ENCODE measurements at regions not wholly inside any gene's neighbourhood (a gene's known extent, or its start where the extent isn't known, plus 50 kb on each side); places are given as distances from the start of the nearest gene placed in this dataset.

DNA sequence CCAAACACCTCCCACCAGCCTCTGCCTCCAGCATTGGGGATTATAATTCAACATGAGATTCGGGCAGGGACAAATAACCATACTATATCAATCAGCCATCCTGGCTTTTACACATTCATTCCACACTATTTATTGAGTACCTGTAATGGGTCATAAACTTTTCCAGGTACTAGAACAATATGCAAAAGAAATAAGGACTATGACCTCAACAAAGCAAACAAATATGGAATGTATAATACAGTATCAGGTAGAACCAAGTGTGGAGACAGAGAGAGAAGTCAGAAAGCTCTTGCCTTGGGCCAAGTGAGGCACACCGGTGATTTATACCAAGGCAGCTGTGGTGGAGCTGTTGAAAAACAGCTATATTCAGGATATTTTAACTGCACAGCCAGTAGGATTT is 116.3 kb downstream of the TSPAN8 start:
- H3K9me3 Mint-ChIP-seq: peaks cover 0 to 3% of the 10 kb centered on the region in 2 experiments; a peak in 2 of 5 replicates
- no peaks in the 10 kb centered on the region for H3K79me2 ChIP-seq (ENCODE audit: insufficient read depth, low read length)
- H4K20me1 ChIP-seq (ENCODE audit: control insufficient read depth, insufficient read depth, insufficient read length): no peaks in the 10 kb centered on the region
- WGBS (ENCODE audit: extremely low coverage, insufficient read length, low lambda C conversion rate): no CpG with 5 or more reads among the region's 2 CpGs
- H3K27ac Mint-ChIP-seq: no peak overlapping the region; a peak in 1 of 7 replicates
- no peak overlapping the region for H2AFZ ChIP-seq (ENCODE audit: low read length)
- peaks cover 0 to 4% (median 0%) of the 10 kb centered on the region in 3 experiments; a peak in 1 of 7 replicates for H3K36me3 Mint-ChIP-seq (ENCODE audit: insufficient read depth in 1 of 3, low read depth in 3 of 3)
- H2BK15ac ChIP-seq (ENCODE audit: low read depth, low read length): no peak overlapping the region
- H3K4me1 ChIP-seq (ENCODE audit: insufficient read depth, low read length): no peaks in the 10 kb centered on the region; the same call in 1 of the 2 replicates
- H2BK20ac ChIP-seq (ENCODE audit: low read depth, low read length, poor library complexity, severe bottlenecking): no peak overlapping the region
- H3T11ph ChIP-seq (ENCODE audit: low read length): no peak overlapping the region
- H3K79me1 ChIP-seq (ENCODE audit: insufficient read depth, low read depth, low read length, poor library complexity, severe bottlenecking): no peaks in the 10 kb centered on the region
- no peak overlapping the region for H3K4me2 ChIP-seq (ENCODE audit: insufficient read depth, insufficient read length, low read length)
- H3K9ac ChIP-seq (ENCODE audit: extremely low read depth, insufficient read length, low read length): no peak overlapping the region
- H4K91ac ChIP-seq (ENCODE audit: insufficient read length, low read depth, low read length): no peak overlapping the region
- H2BK120ac ChIP-seq (ENCODE audit: low read depth, low read length, poor library complexity, severe bottlenecking): no peak overlapping the region
- no peak overlapping the region for H3K18ac ChIP-seq (ENCODE audit: insufficient read length, low read depth, low read length)
- no peaks in the 10 kb centered on the region for H3K27me3 ChIP-seq (ENCODE audit: insufficient read depth, low read length)
- TF ChIP-seq CTCF (conservative IDR thresholded peaks at IDR 0.05): no peak
- H3K27ac ChIP-seq (ENCODE audit: insufficient read length, low read depth, low read length): no peak overlapping the region
- H3K56ac ChIP-seq (ENCODE audit: insufficient read length, low read depth, low read length): no peak overlapping the region
- no peaks in the 10 kb centered on the region for H3K23me2 ChIP-seq (ENCODE audit: insufficient read length, low read depth, low read length, poor library complexity, severe bottlenecking)
- no peak overlapping the region for H3K14ac ChIP-seq (ENCODE audit: insufficient read depth, low read length)
- H3K27me3 Mint-ChIP-seq (ENCODE audit: low read depth): no peaks in the 10 kb centered on the region
- no peak overlapping the region for H3K4me3 Mint-ChIP-seq
- H2BK12ac ChIP-seq (ENCODE audit: insufficient read length, low read depth, low read length): no peak overlapping the region
- no peak overlapping the region for H3K23ac ChIP-seq (ENCODE audit: insufficient read length, low read depth, low read length)
- H2AK5ac ChIP-seq (ENCODE audit: insufficient read length, low read length): no peak overlapping the region
- H4K8ac ChIP-seq (replicated peaks; ENCODE audit: insufficient read length, low read depth, low read length): no peak overlapping the region
- no peaks in the 10 kb centered on the region for H3K9me3 ChIP-seq (ENCODE audit: control insufficient read depth, low read depth, low read length)
- DNase-seq: no peak
- H3K4ac ChIP-seq (ENCODE audit: low read depth, low read length): no peak overlapping the region
- H2BK5ac ChIP-seq (ENCODE audit: insufficient read length, low read length): no peak overlapping the region
- H3K4me1 Mint-ChIP-seq: 0 out of 4 replicates have a peak, but pooled peaks cover 0 to 2% of the 10 kb centered on the region in 2 experiments
- no peak overlapping the region for H4K5ac ChIP-seq (ENCODE audit: insufficient read length, low read depth, low read length)

All from H9 (cell line).